Hepatocyte (in vitro differentiated cells): ENCODE measurements at regions not wholly inside any gene's neighbourhood (a gene's known extent, or its start where the extent isn't known, plus 50 kb on each side); places are given as distances from the start of the nearest gene placed in this dataset.

Source experiments
- DNase-seq: peaks from one replicate; pipeline ENCODE4 v3.0.0-alpha.2; 2016; ENCODE audit warnings: low spot score
- H2AFZ ChIP-seq: fragments of 200-600 bp; sonication (generic); 2 replicates; pipeline ENCODE4 v1.6.0; 2016; ENCODE audit warnings: antibody characterized with exemption, mild to moderate bottlenecking
- H3K27ac ChIP-seq: fragments of 200-600 bp; sonication (generic); 2 replicates; pipeline ENCODE4 v1.5.1; 2016; ENCODE audit warnings: mild to moderate bottlenecking
- H3K27me3 ChIP-seq: fragments of 200-600 bp; sonication (generic); 2 replicates; pipeline ENCODE4 v1.6.1; 2016
- H3K36me3 ChIP-seq: fragments of 200-600 bp; sonication (generic); replicated peaks from 2 replicates; pipeline ENCODE4 v1.5.1; 2016; ENCODE audit warnings: low read depth; ENCODE audit not compliant: insufficient read depth
- H3K4me1 ChIP-seq: fragments of 200-600 bp; sonication (generic); 2 replicates; pipeline ENCODE4 v1.5.1; 2016; ENCODE audit warnings: mild to moderate bottlenecking, moderate library complexity; ENCODE audit not compliant: insufficient read depth
- H3K4me2 ChIP-seq: fragments of 200-600 bp; sonication (generic); 2 replicates; pipeline ENCODE4 v1.6.0; 2016
- H3K4me3 ChIP-seq: fragments of 200-600 bp; sonication (generic); 2 replicates; pipeline ENCODE4 v1.5.1; 2016; ENCODE audit warnings: mild to moderate bottlenecking
- H3K79me2 ChIP-seq: fragments of 200-600 bp; sonication (generic); 2 replicates; pipeline ENCODE4 v1.6.0; 2017; ENCODE audit warnings: mild to moderate bottlenecking
- H3K9me2 ChIP-seq: fragments of 200-600 bp; sonication (generic); replicated peaks from 2 replicates; pipeline ENCODE4 v1.6.0; 2017; ENCODE audit warnings: mild to moderate bottlenecking; ENCODE audit not compliant: insufficient read depth
- H3K9me3 ChIP-seq: fragments of 200-600 bp; sonication (generic); 2 replicates; pipeline ENCODE4 v1.5.1; 2016; ENCODE audit warnings: low read depth, mild to moderate bottlenecking
- H4K20me1 ChIP-seq: fragments of 200-600 bp; sonication (generic); 2 replicates; pipeline ENCODE4 v1.6.0; 2016; ENCODE audit warnings: mild to moderate bottlenecking; ENCODE audit not compliant: insufficient read depth, poor library complexity, severe bottlenecking
- CTCF ChIP-seq: fragments of 200-600 bp; sonication (generic); IDR thresholded peaks from 2 replicates; pipeline ENCODE4 v1.5.1; 2016; ENCODE audit warnings: antibody characterized with exemption, mild to moderate bottlenecking; ENCODE audit not compliant: poor library complexity
- EZH2 ChIP-seq: fragments of 200-600 bp; sonication (generic); IDR thresholded peaks from 2 replicates; pipeline ENCODE4 v1.6.1; 2016; ENCODE audit warnings: antibody characterized with exemption, mild to moderate bottlenecking, borderline replicate concordance
- EZH2phosphoT487 ChIP-seq: fragments of 200-600 bp; sonication (generic); IDR thresholded peaks from one replicate; pipeline ENCODE4 v1.6.1; 2018; ENCODE audit warnings: antibody characterized with exemption, mild to moderate bottlenecking, low read depth, moderate library complexity; ENCODE audit not compliant: unreplicated experiment, severe bottlenecking
- WGBS: methylation state at CpG from one replicate; pipeline ENCODE4 v1.1.6; 2016; ENCODE audit warnings: low lambda C conversion rate; ENCODE audit errors: missing lambda C conversion rate; 5-methylcytosine and 5-hydroxymethylcytosine counted together

GRCh38 chr18:31232013-31232412, 69.4 kb upstream of the DSC1 start:
- Histone ChIP-seq H3K79me2 (no peaks in the 10 kb centered on the region), H3K27ac (no peak overlapping the region), H4K20me1 (no peaks in the 10 kb centered on the region), H3K27me3 (no peaks in the 10 kb centered on the region), H3K4me2 (no peak overlapping the region), H3K4me1 (peaks cover 12% of the 10 kb centered on the region), H3K4me3 (no peak overlapping the region), H3K9me3 (no peaks in the 10 kb centered on the region), H2AFZ (no peak overlapping the region), H3K9me2 (no peaks in the 10 kb centered on the region), H3K36me3 (no peaks in the 10 kb centered on the region)
- no peak for TF ChIP-seq CTCF
- TF ChIP-seq EZH2phosphoT487: no peak
- TF ChIP-seq EZH2: no peak
- DNase-seq: no peak
- WGBS: 73% methylated on average over 5 of the region's 5 CpGs

- no peak for TF ChIP-seq EZH2
- no peak for TF ChIP-seq EZH2phosphoT487
- no peak for TF ChIP-seq CTCF
- H3K79me2 ChIP-seq: no peaks in the 10 kb centered on the region
- peak overlapping the region; percentile 31 for H3K27ac ChIP-seq
- peak overlapping the region; percentile 61 for H3K4me2 ChIP-seq
- peaks cover 12% of the 10 kb centered on the region for H3K4me1 ChIP-seq
- H2AFZ ChIP-seq: no peak overlapping the region
- DNase-seq: no peak
- H3K27me3 ChIP-seq: no peaks in the 10 kb centered on the region
- no peaks in the 10 kb centered on the region for H4K20me1 ChIP-seq
- no peaks in the 10 kb centered on the region for H3K9me2 ChIP-seq
- WGBS: 77% methylated on average over 6 of the region's 6 CpGs
- no peaks in the 10 kb centered on the region for H3K36me3 ChIP-seq
- no peaks in the 10 kb centered on the region for H3K9me3 ChIP-seq
- no peak overlapping the region for H3K4me3 ChIP-seq
These were observed 70.2 kb upstream of the DSC1 start for GRCh38 chr18:31232775-31233424.

- Histone ChIP-seq H3K27ac (peak overlapping the region; percentile 31), H2AFZ (no peak overlapping the region), H3K79me2 (no peaks in the 10 kb centered on the region), H3K4me3 (no peak overlapping the region), H3K9me2 (no peaks in the 10 kb centered on the region), H3K9me3 (no peaks in the 10 kb centered on the region), H3K4me1 (peaks cover 12% of the 10 kb centered on the region), H3K4me2 (peak overlapping the region; percentile 61), H3K27me3 (no peaks in the 10 kb centered on the region), H4K20me1 (no peaks in the 10 kb centered on the region), H3K36me3 (no peaks in the 10 kb centered on the region)
- 62% methylated on average over 3 of the region's 3 CpGs for WGBS
- TF ChIP-seq EZH2: no peak
- TF ChIP-seq EZH2phosphoT487: no peak
- no peak for TF ChIP-seq CTCF
- no peak for DNase-seq
These were observed 71.1 kb upstream of the DSC1 start for GRCh38 chr18:31233621-31234275.
